Endodermal cell (in vitro differentiated cells): ENCODE measurements at regions not wholly inside any gene's neighbourhood (a gene's known extent, or its start where the extent isn't known, plus 50 kb on each side); places are given as distances from the start of the nearest gene placed in this dataset.

Experiments used
- DNase-seq: peaks from one replicate; pipeline ENCODE4 v3.0.0-alpha.2; 2017
- H3K27ac ChIP-seq: 2 replicates; pipeline ENCODE4 v1.5.1; 2013; ENCODE audit warnings: mild to moderate bottlenecking, low read depth, low read length, moderate library complexity
- H3K27me3 ChIP-seq: 2 replicates; pipeline ENCODE4 v1.6.1; 2013; ENCODE audit warnings: mild to moderate bottlenecking, low read length, moderate library complexity; ENCODE audit not compliant: insufficient read depth, control insufficient read depth, poor library complexity, severe bottlenecking
- H3K36me3 ChIP-seq: 2 replicates; pipeline ENCODE4 v1.7.0; 2013; ENCODE audit warnings: mild to moderate bottlenecking, low read length, moderate library complexity; ENCODE audit not compliant: control insufficient read depth, insufficient read depth
- H3K4me1 ChIP-seq: one replicate; pipeline ENCODE4 v1.7.0; 2013; ENCODE audit warnings: low read length; ENCODE audit not compliant: control insufficient read depth, insufficient read depth
- H3K4me3 ChIP-seq: 2 replicates; pipeline ENCODE4 v1.5.1; 2013; ENCODE audit warnings: mild to moderate bottlenecking, low read length, moderate library complexity
- H3K9ac ChIP-seq: 2 replicates; pipeline ENCODE4 v1.6.1; 2013; ENCODE audit warnings: mild to moderate bottlenecking, low read length, moderate library complexity; ENCODE audit not compliant: poor library complexity, severe bottlenecking; ENCODE audit errors: extremely low read depth
- H3K9me3 ChIP-seq: 2 replicates; pipeline ENCODE4 v1.6.1; 2013; ENCODE audit warnings: mild to moderate bottlenecking, low read length, moderate library complexity; ENCODE audit not compliant: control insufficient read depth
- H3K27ac Mint-ChIP-seq: 2 replicates; pipeline ENCODE4 v1.8.0; 2020; ENCODE audit warnings: mixed read lengths
- H3K27me3 Mint-ChIP-seq: 2 replicates; pipeline ENCODE4 v1.8.0; 2021; ENCODE audit warnings: mild to moderate bottlenecking, mixed read lengths; ENCODE audit not compliant: insufficient read depth
- H3K36me3 Mint-ChIP-seq: 2 replicates; pipeline ENCODE4 v1.8.0; 2020; ENCODE audit warnings: low read depth, mixed read lengths
- H3K4me1 Mint-ChIP-seq: 2 replicates; pipeline ENCODE4 v1.8.0; 2020; ENCODE audit warnings: mixed read lengths
- H3K4me3 Mint-ChIP-seq: 2 replicates; pipeline ENCODE4 v1.8.0; 2020; ENCODE audit warnings: mild to moderate bottlenecking, moderate library complexity, mixed read lengths
- H3K9me3 Mint-ChIP-seq: 2 replicates; pipeline ENCODE4 v1.8.0; 2020; ENCODE audit warnings: mild to moderate bottlenecking, mixed read lengths
- CTCF ChIP-seq: fragments of 200-600 bp; sonication (generic); conservative IDR thresholded peaks from 2 replicates; pipeline ENCODE4 v1.5.0; 2021; ENCODE audit warnings: antibody characterized with exemption, mild to moderate bottlenecking
- WGBS, 2 experiments: methylation state at CpG; one replicate each; pipeline versions ENCODE4 v1.1.5 to v1.1.7; 2013; ENCODE audit warnings: missing lambda C conversion rate in 2 of 2, mixed read lengths in 1 of 2; ENCODE audit not compliant: insufficient coverage in 1 of 2, insufficient read length in 1 of 2; 5-methylcytosine and 5-hydroxymethylcytosine counted together

GRCh38 chr10:9635691-9636090 is 1382.0 kb upstream of the CELF2 start:
- H3K27ac ChIP-seq: no peak overlapping the region
- WGBS, 2 experiments: 94% methylated on average over 2 of the region's 2 CpGs; no CpG with 5 or more reads in 1 of the 2 experiments

DNA sequence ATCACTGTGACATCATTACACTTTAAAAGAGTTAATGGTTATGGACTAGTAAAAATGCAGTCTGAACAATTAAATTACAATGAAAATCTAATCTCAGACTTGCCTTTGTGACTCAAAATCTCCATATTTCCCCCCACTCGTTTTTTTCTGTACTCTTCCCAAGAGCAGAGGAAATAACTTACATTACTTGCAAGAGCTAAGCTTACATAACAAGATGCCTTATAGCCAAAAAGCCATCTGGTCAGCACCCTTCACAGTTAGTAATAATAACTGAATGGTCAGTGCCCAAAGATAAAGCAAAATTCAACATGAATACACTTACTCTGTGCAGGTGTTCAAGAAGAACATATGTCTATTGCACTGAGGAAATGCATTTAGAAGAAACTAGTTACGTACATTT is 1381.5 kb upstream of the CELF2 start:
- H3K27ac Mint-ChIP-seq: no peak overlapping the region
- TF ChIP-seq CTCF: no peak
- no peak overlapping the region for H3K9ac ChIP-seq
- H3K9me3 ChIP-seq: peaks cover 2% of the 10 kb centered on the region
- no peaks in the 10 kb centered on the region for H3K36me3 ChIP-seq
- H3K4me3 ChIP-seq: no peak overlapping the region
- no peaks in the 10 kb centered on the region for H3K4me1 ChIP-seq
- no peaks in the 10 kb centered on the region for H3K4me1 Mint-ChIP-seq
- no peaks in the 10 kb centered on the region for H3K36me3 Mint-ChIP-seq
- H3K9me3 Mint-ChIP-seq: peaks cover under 1% of the 10 kb centered on the region
- no peaks in the 10 kb centered on the region for H3K27me3 ChIP-seq
- no peak overlapping the region for H3K27ac ChIP-seq
- no peaks in the 10 kb centered on the region for H3K27me3 Mint-ChIP-seq
- DNase-seq: no peak
- 86 to 100% methylated on average over 1 to 2 of the region's 2 CpGs for WGBS, 2 experiments
- no peak overlapping the region for H3K4me3 Mint-ChIP-seq

More at GRCh38 chr10:9635691-9636090, 1382.0 kb upstream of the CELF2 start:
- H3K9me3 Mint-ChIP-seq: peaks cover 6% of the 10 kb centered on the region
- Histone ChIP-seq H3K9ac (no peak overlapping the region), H3K9me3 (peaks cover 7% of the 10 kb centered on the region), H3K27me3 (no peaks in the 10 kb centered on the region), H3K4me3 (no peak overlapping the region), H3K36me3 (no peaks in the 10 kb centered on the region), H3K4me1 (no peaks in the 10 kb centered on the region)
- no peaks in the 10 kb centered on the region for H3K27me3 Mint-ChIP-seq
- H3K36me3 Mint-ChIP-seq: no peaks in the 10 kb centered on the region
- H3K4me1 Mint-ChIP-seq: no peaks in the 10 kb centered on the region
- TF ChIP-seq CTCF: no peak
- H3K4me3 Mint-ChIP-seq: no peak overlapping the region
- no peak for DNase-seq
- no peak overlapping the region for H3K27ac Mint-ChIP-seq

- no peak overlapping the region for H3K4me3 Mint-ChIP-seq
- WGBS, 2 experiments: 94% methylated on average over 1 of the region's 1 CpG; no CpG with 5 or more reads in 1 of the 2 experiments
- H3K9me3 ChIP-seq: peaks cover 21% of the 10 kb centered on the region
- peaks cover 8% of the 10 kb centered on the region for H3K36me3 Mint-ChIP-seq
- peaks cover 10% of the 10 kb centered on the region for H3K4me1 Mint-ChIP-seq
- no peaks in the 10 kb centered on the region for H3K4me1 ChIP-seq
- no peaks in the 10 kb centered on the region for H3K27me3 Mint-ChIP-seq
- H3K27ac Mint-ChIP-seq: no peak overlapping the region
- H3K27ac ChIP-seq: no peak overlapping the region
- H3K27me3 ChIP-seq: no peaks in the 10 kb centered on the region
- no peak for DNase-seq
- H3K36me3 ChIP-seq: no peaks in the 10 kb centered on the region
- peaks cover 25% of the 10 kb centered on the region for H3K9me3 Mint-ChIP-seq
- no peak for TF ChIP-seq CTCF
- no peak overlapping the region for H3K9ac ChIP-seq
- no peak overlapping the region for H3K4me3 ChIP-seq
Measured at GRCh38 chr10:9643782-9644181, 1373.9 kb upstream of the CELF2 start.
